Limb (tissue), 2 donors: ENCODE measurements at regions not wholly inside any gene's neighbourhood (a gene's known extent, or its start where the extent isn't known, plus 50 kb on each side); places are given as distances from the start of the nearest gene placed in this dataset.

Experiments
- DNase-seq, 2 donors: peaks; one replicate each; pipeline ENCODE4 v3.0.0-alpha.2; 2016; ENCODE audit errors: extremely low spot score in 2 of 2

- no peak for DNase-seq
Measured at GRCh38 chr15:38046257-38047051, 112.0 kb downstream of the TMCO5A start.

- no peak for DNase-seq
Measured at GRCh38 chr15:38048001-38048455, 113.6 kb downstream of the TMCO5A start.

GRCh38 chr15:38049891-38050290, 115.5 kb downstream of the TMCO5A start:
- no peak for DNase-seq

GRCh38 chr15:38050529-38051448, 116.3 kb downstream of the TMCO5A start:
- no peak for DNase-seq

GRCh38 chr15:38053205-38053604, 118.8 kb downstream of the TMCO5A start:
- no peak for DNase-seq

- no peak for DNase-seq
Measured at GRCh38 chr15:38053776-38054175, 119.3 kb downstream of the TMCO5A start.

GRCh38 chr15:38054488-38054887, 120.0 kb downstream of the TMCO5A start:
- no peak for DNase-seq

GRCh38 chr15:38058596-38059075, 124.2 kb downstream of the TMCO5A start:
- no peak for DNase-seq

- no peak for DNase-seq
Measured at GRCh38 chr15:38059665-38060064, 125.2 kb downstream of the TMCO5A start.

GRCh38 chr15:38061856-38062649, 127.6 kb downstream of the TMCO5A start:
- DNase-seq, result no peak

- DNase-seq, result no peak
Measured at GRCh38 chr15:38062696-38063095, 128.3 kb downstream of the TMCO5A start.

- DNase-seq, result no peak
Measured at GRCh38 chr15:38065721-38066345, 131.4 kb downstream of the TMCO5A start.

GRCh38 chr15:38066612-38067011, 132.2 kb downstream of the TMCO5A start:
- no peak for DNase-seq

- DNase-seq, result peak; percentile 53 to 86
Measured at GRCh38 chr15:38068626-38069391, 134.4 kb downstream of the TMCO5A start.

GRCh38 chr15:38069511-38070011, 135.1 kb downstream of the TMCO5A start:
- DNase-seq, result peak in 1 of 2 donors; percentile 43

GRCh38 chr15:38070778-38071177, 136.3 kb downstream of the TMCO5A start:
- no peak for DNase-seq

GRCh38 chr15:38071211-38071972, 137.0 kb downstream of the TMCO5A start:
- DNase-seq, result no peak

GRCh38 chr15:38072007-38072347, 137.5 kb downstream of the TMCO5A start:
- DNase-seq, result no peak
